Spleen (tissue), 7 donors: ENCODE measurements at regions not wholly inside any gene's neighbourhood (a gene's known extent, or its start where the extent isn't known, plus 50 kb on each side); places are given as distances from the start of the nearest gene placed in this dataset.

Experiments
- CTCF ChIP-seq, 11 experiments: fragments of 200-600 bp in 7 of 11; fragments of 450-650 bp in 4 of 11; sonication (generic) in 4 of 11; IDR thresholded peaks in 8 of 11; conservative IDR thresholded peaks in 3 of 11; 1 replicate in 7 of 11; 2 replicates in 4 of 11; pipeline versions ENCODE4 v1.4.0 to v1.8.0; 2016 to 2021; ENCODE audit warnings: antibody characterized with exemption in 11 of 11, inconsistent platforms in 4 of 11, mild to moderate bottlenecking in 1 of 11
- POLR2AphosphoS5 ChIP-seq, 3 donors: sonication (generic); formaldehyde crosslinking; IDR thresholded peaks; one replicate each; pipeline ENCODE4 v1.5.1; 2017; ENCODE audit warnings: antibody characterized with exemption in 3 of 3
- donor health status: DM: no; HTN: no; CAD: no; lungs with moderate emphysema.
- donor health status: DM: no; HTN: no; CAD: no.
- donor health status: DM: no; HTN: no; CAD: no.

- no peak for TF ChIP-seq CTCF (IDR thresholded peaks at IDR 0.05 in 8 of 11, conservative IDR thresholded peaks at IDR 0.05 in 3 of 11)
- TF ChIP-seq POLR2AphosphoS5 (IDR thresholded peaks at IDR 0.05): no peak
Measured at GRCh38 chr6:79784395-79784753, 153.2 kb downstream of the SH3BGRL2 start.
